ENCODE measurements at regions not wholly inside any gene's neighbourhood (a gene's known extent, or its start where the extent isn't known, plus 50 kb on each side); places are given as distances from the start of the nearest gene placed in this dataset.

DNA sequence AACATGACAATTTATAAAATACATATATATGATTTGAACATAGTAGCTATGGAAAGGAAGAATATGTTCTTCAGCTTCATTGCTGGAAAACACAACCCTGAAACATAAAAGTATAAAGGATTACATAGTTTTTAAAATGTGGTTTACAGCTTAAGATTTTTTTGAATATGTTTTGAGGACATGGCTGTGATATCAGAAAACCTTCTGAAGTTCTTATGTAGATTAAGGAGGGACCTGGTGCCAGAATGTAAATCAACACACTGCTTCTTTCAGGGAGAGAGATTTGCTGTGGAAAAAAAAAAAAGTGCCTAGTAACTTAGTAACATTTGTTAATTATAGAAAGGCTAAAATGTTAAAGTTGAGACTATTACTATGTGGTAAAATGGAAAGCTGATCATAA, 1261.8 kb downstream of the ADGRL3 start:
- H3F3A ChIP-seq (replicated peaks; ENCODE audit: insufficient read depth): no peaks in the 10 kb centered on the region
- H3K4me3 ChIP-seq (ENCODE audit: low read depth in 2 of 2, low read length in 1 of 2): no peak overlapping the region
- DNase-seq: no peak
- H3K27me3 ChIP-seq (ENCODE audit: insufficient read depth): no peaks in the 10 kb centered on the region
- H3K9ac ChIP-seq: no peak overlapping the region
- 0 out of 2 replicates have a peak, but pooled peaks cover 2% of the 10 kb centered on the region for H3K9me2 ChIP-seq
- ChIA-PET POLR2A (no interaction called here), CTCF (interaction anchor here (0.7 kb wide), 1 partner anchor 376 kb away, joined by 3 read pairs; no protein-coding TSS in a partner anchor)
- H3K36me3 ChIP-seq (replicated peaks in 1 of 2; ENCODE audit: control insufficient read depth in 1 of 2, insufficient read depth in 2 of 2, low read length in 1 of 2): no peaks in the 10 kb centered on the region
- no peak overlapping the region for H3K4me2 ChIP-seq
- H2AFZ ChIP-seq (ENCODE audit: low read depth): no peak overlapping the region
- TF ChIP-seq REST (IDR thresholded peaks at IDR 0.05; ENCODE audit: low read depth, low read length) (no peak), YY1 (IDR thresholded peaks at IDR 0.05; ENCODE audit: low read depth) (no peak), NRF1 (IDR thresholded peaks at IDR 0.05; ENCODE audit: low read depth, low read length) (no peak), JUND (IDR thresholded peaks at IDR 0.05) (no peak), FOXM1 (IDR thresholded peaks at IDR 0.05; ENCODE audit: low read depth) (no peak), TAF1 (IDR thresholded peaks at IDR 0.05; ENCODE audit: borderline replicate concordance, low read depth, low read length) (no peak), CTCF (IDR thresholded peaks at IDR 0.05) (no peak), FOSL2 (IDR thresholded peaks at IDR 0.05; ENCODE audit: borderline replicate concordance, low read depth) (no peak), RXRA (IDR thresholded peaks at IDR 0.05; ENCODE audit: borderline replicate concordance, low read depth) (no peak), EP300 (IDR thresholded peaks at IDR 0.05; ENCODE audit: borderline replicate concordance in 1 of 2, low read depth in 1 of 2, low read length in 1 of 2) (no peak), GABPA (IDR thresholded peaks at IDR 0.05; ENCODE audit: low read depth) (no peak)
- TF ChIP-seq, protein P1, sequence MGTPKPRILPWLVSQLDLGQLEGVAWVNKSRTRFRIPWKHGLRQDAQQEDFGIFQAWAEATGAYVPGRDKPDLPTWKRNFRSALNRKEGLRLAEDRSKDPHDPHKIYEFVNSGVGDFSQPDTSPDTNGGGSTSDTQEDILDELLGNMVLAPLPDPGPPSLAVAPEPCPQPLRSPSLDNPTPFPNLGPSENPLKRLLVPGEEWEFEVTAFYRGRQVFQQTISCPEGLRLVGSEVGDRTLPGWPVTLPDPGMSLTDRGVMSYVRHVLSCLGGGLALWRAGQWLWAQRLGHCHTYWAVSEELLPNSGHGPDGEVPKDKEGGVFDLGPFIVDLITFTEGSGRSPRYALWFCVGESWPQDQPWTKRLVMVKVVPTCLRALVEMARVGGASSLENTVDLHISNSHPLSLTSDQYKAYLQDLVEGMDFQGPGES (IDR thresholded peaks at IDR 0.05; ENCODE audit: low read depth, low read length): no peak
- TF ChIP-seq, protein P2, sequence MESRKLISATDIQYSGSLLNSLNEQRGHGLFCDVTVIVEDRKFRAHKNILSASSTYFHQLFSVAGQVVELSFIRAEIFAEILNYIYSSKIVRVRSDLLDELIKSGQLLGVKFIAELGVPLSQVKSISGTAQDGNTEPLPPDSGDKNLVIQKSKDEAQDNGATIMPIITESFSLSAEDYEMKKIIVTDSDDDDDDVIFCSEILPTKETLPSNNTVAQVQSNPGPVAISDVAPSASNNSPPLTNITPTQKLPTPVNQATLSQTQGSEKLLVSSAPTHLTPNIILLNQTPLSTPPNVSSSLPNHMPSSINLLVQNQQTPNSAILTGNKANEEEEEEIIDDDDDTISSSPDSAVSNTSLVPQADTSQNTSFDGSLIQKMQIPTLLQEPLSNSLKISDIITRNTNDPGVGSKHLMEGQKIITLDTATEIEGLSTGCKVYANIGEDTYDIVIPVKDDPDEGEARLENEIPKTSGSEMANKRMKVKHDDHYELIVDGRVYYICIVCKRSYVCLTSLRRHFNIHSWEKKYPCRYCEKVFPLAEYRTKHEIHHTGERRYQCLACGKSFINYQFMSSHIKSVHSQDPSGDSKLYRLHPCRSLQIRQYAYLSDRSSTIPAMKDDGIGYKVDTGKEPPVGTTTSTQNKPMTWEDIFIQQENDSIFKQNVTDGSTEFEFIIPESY (IDR thresholded peaks at IDR 0.05; ENCODE audit: borderline replicate concordance, low read depth): no peak
- no peaks in the 10 kb centered on the region for H3K9me3 ChIP-seq
- H4K20me1 ChIP-seq (ENCODE audit: insufficient read depth): no peaks in the 10 kb centered on the region
- H3K79me2 ChIP-seq (ENCODE audit: insufficient read depth): no peaks in the 10 kb centered on the region
- no peaks in the 10 kb centered on the region for H3K4me1 ChIP-seq (ENCODE audit: control insufficient read depth in 1 of 2, insufficient read depth in 2 of 2, low read depth in 1 of 2, low read length in 1 of 2)
- H3K27ac ChIP-seq (ENCODE audit: low read depth in 2 of 2, low read length in 1 of 2): no peak overlapping the region
